RWPE2 (cell line): ENCODE measurements at regions not wholly inside any gene's neighbourhood (a gene's known extent, or its start where the extent isn't known, plus 50 kb on each side); places are given as distances from the start of the nearest gene placed in this dataset.

ENCODE experiments used
- ATAC-seq: fragments of 200-7000 bp; cut with Tn5 transposase; 3 replicates; pipeline ENCODE4 v1.9.1; 2021; ENCODE audit warnings: low read depth
- DNase-seq: peaks from one replicate; pipeline ENCODE4 v3.0.0-alpha.2; 2020; ENCODE audit warnings: low spot score
- H3K27ac ChIP-seq: fragments of 450-650 bp; 2 replicates; pipeline ENCODE4 v1.5.1; 2017; ENCODE audit warnings: mild to moderate bottlenecking; ENCODE audit not compliant: poor library complexity, severe bottlenecking
- H3K27me3 ChIP-seq: fragments of 250-450 bp; sonication (Bioruptor Pico); 2 replicates; pipeline ENCODE4 v1.5.1; 2021; ENCODE audit warnings: mild to moderate bottlenecking, moderate library complexity; ENCODE audit not compliant: insufficient read depth, poor library complexity, severe bottlenecking
- H3K36me3 ChIP-seq: fragments of 250-450 bp; sonication (Bioruptor Pico); 2 replicates; pipeline ENCODE4 v1.5.1; 2020; ENCODE audit warnings: low read depth, mild to moderate bottlenecking, moderate library complexity
- H3K4me1 ChIP-seq: fragments of 250-450 bp; sonication (Bioruptor Pico); 2 replicates; pipeline ENCODE4 v1.5.1; 2021; ENCODE audit warnings: mild to moderate bottlenecking, moderate library complexity; ENCODE audit not compliant: insufficient read depth, poor library complexity, severe bottlenecking
- H3K4me3 ChIP-seq: fragments of 250-450 bp; sonication (Bioruptor Pico); 2 replicates; pipeline ENCODE4 v1.5.1; 2021; ENCODE audit warnings: mild to moderate bottlenecking, moderate library complexity; ENCODE audit not compliant: severe bottlenecking
- H3K9me3 ChIP-seq: fragments of 250-450 bp; sonication (Bioruptor Pico); 2 replicates; pipeline ENCODE4 v1.5.1; 2021; ENCODE audit warnings: mild to moderate bottlenecking, moderate library complexity; ENCODE audit not compliant: severe bottlenecking
- TF ChIP-seq, protein P1 (sequence below): fragments of 450-650 bp; IDR thresholded peaks from one replicate; pipeline ENCODE4 v1.5.1; 2017; ENCODE audit warnings: mild to moderate bottlenecking, moderate library complexity; ENCODE audit not compliant: poor library complexity, severe bottlenecking

DNA sequence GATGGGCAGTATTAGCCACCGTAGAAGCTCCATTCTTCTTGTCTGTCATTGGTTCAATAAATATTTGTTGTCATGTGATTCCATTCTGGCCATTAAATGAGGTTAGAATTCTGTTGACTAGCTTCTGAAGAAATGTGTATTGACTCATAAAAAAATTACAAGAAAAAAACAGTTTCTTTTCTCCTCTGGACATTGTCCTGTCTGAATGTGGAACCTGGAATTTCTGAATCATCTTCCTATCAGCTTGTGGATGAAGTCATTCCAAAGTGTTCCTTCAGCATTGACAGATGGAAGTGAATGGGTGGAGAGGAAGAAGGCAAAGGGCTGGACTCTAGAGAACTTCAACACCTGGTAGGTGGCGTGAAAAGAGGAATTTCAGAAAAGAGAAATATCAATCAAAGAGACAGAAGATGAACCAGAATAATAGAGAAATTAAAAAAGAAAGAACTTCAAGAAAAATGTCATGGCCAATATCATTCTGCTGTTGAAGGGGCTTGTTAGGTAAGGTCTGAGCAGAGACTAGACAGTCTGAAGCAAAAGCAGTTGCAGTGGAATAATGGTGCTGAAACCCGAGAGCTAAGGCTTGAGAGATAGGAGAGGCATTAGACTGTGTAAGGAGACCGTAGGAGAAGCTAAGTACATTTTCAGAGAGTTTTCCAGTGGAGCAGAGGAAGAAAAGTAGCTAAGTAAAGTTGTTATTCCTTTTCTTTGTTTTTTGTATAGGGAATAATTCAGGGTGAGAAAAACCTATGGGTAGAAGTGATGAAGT lies 806.6 kb downstream of the SQOR start:
- H3K4me3 ChIP-seq = no peak overlapping the region
- ATAC-seq (peak; percentile 75), DNase-seq (no peak)
- peak overlapping the region; percentile 71 for H3K27ac ChIP-seq
- no peaks in the 10 kb centered on the region for H3K9me3 ChIP-seq
- TF ChIP-seq, protein P1, sequence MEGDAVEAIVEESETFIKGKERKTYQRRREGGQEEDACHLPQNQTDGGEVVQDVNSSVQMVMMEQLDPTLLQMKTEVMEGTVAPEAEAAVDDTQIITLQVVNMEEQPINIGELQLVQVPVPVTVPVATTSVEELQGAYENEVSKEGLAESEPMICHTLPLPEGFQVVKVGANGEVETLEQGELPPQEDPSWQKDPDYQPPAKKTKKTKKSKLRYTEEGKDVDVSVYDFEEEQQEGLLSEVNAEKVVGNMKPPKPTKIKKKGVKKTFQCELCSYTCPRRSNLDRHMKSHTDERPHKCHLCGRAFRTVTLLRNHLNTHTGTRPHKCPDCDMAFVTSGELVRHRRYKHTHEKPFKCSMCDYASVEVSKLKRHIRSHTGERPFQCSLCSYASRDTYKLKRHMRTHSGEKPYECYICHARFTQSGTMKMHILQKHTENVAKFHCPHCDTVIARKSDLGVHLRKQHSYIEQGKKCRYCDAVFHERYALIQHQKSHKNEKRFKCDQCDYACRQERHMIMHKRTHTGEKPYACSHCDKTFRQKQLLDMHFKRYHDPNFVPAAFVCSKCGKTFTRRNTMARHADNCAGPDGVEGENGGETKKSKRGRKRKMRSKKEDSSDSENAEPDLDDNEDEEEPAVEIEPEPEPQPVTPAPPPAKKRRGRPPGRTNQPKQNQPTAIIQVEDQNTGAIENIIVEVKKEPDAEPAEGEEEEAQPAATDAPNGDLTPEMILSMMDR = no peak
- H3K4me1 ChIP-seq = peaks cover 18% of the 10 kb centered on the region
- H3K36me3 ChIP-seq = no peaks in the 10 kb centered on the region
- H3K27me3 ChIP-seq = no peaks in the 10 kb centered on the region

DNA sequence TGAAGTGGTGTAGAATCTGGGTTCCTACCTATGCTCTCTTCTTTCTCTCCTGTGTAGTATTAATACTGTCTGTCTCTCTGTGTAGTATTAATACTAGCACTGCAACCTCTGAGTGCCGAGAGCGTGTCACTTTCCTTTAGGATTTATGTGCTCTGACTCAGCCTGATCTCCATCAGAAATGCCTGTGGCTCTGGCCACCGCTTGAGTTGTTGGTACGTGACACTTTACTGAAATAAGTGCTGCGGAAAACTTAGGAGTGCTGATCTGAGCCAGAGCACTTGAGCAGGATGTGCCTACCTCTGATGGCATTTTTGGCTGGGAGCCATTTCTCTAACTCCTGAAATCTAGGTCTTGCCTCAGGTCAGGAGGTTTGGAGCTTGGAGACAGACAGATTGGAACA lies 807.4 kb downstream of the SQOR start:
- peak overlapping the region; percentile 71 for H3K27ac ChIP-seq
- ATAC-seq = peak; percentile 81
- TF ChIP-seq, protein P1 = no peak
- H3K4me1 ChIP-seq = peaks cover 18% of the 10 kb centered on the region
- H3K9me3 ChIP-seq = no peaks in the 10 kb centered on the region
- H3K36me3 ChIP-seq = no peaks in the 10 kb centered on the region
- no peak overlapping the region for H3K4me3 ChIP-seq
- no peaks in the 10 kb centered on the region for H3K27me3 ChIP-seq
- DNase-seq = peak; percentile 59

DNA sequence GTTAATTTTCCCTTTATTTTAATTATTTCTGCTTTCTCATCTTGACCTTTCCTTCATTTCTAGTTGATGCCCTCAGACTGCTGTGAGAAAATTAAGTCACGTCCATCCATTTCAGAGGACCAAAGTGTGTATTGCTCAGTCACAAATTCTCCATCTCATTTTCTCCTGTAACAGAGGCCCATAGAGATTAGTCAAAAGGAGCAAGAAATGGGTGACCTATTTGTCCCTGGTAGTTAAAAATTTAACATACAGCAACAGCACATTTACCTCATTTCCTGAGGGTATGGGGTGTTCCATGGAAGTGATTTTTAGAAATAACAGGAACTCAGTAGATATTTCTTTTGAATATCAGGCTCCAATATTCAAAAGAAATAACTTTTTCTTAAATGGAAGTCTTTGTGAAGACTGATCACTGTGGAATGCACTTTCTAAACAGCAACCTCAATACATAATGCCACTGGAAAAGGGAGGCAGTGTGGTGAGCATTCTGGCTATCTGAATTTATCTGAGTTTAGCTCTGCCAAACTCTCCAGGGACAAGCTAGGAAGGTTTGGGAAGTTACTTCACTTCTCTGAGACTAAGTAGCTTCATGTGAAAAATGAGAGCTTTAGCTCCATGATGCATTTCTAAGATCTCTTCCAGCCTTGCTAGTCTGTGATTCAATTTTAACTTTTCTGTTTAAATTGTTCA lies 808.2 kb downstream of the SQOR start:
- DNase-seq = no peak
- Histone ChIP-seq H3K27me3 (no peaks in the 10 kb centered on the region), H3K36me3 (no peaks in the 10 kb centered on the region), H3K9me3 (no peaks in the 10 kb centered on the region), H3K27ac (peak overlapping the region; percentile 71), H3K4me3 (no peak overlapping the region), H3K4me1 (peaks cover 18% of the 10 kb centered on the region)
- TF ChIP-seq, protein P1 = no peak
- ATAC-seq = no peak

DNA sequence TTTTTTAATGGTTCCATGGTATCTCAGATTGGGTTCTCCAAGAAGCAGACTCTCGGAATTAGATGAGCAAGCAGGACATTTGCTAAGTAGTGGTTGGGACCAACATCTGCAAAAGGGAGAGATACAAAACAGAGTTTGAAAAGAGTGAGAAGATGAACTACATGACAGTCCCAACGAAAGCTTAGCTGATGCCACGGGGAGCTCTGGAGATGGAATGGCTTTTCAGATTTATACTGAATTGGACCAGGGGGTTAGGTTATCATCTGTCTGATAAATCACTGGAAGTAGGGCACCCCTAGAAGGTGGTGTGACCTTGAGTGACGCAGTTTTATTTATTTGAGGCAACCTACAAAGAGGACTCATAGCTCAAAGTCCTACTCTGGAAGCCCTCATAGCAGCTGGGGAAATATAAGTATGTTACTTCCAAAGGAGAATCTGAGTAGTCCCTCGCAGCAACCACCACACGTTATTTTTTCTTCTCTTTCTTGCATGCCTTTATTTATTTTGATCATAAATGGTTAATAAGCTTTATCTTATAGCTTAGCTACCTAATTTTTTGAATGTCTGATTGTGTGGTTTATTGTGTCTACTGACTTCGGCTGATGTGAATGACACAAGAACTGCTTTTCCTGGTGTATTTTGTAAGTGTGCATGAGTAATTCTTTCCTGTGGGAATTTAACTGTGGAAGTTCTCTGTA lies 815.4 kb downstream of the SQOR start:
- no peak for ATAC-seq
- no peaks in the 10 kb centered on the region for H3K4me1 ChIP-seq
- no peak overlapping the region for H3K4me3 ChIP-seq
- no peaks in the 10 kb centered on the region for H3K36me3 ChIP-seq
- TF ChIP-seq, protein P1 = no peak
- no peaks in the 10 kb centered on the region for H3K27me3 ChIP-seq
- H3K27ac ChIP-seq = no peak overlapping the region
- DNase-seq = no peak
- H3K9me3 ChIP-seq = no peaks in the 10 kb centered on the region
